Panc1 (cell line): ENCODE measurements at regions not wholly inside any gene's neighbourhood (a gene's known extent, or its start where the extent isn't known, plus 50 kb on each side); places are given as distances from the start of the nearest gene placed in this dataset.

Source experiments
- CTCF ChIP-seq: fragments of 450-650 bp; IDR thresholded peaks from 2 replicates; pipeline ENCODE4 v1.5.1; 2017; ENCODE audit warnings: mild to moderate bottlenecking
- POLR2AphosphoS5 ChIP-seq: IDR thresholded peaks from 2 replicates; pipeline ENCODE4 v1.6.1; 2012; ENCODE audit warnings: mild to moderate bottlenecking, low read depth, low read length, moderate library complexity
- SIN3A ChIP-seq: IDR thresholded peaks from 2 replicates; pipeline ENCODE4 v1.6.1; 2012; ENCODE audit warnings: low read depth, mild to moderate bottlenecking, low read length, moderate library complexity, borderline replicate concordance; ENCODE audit not compliant: insufficient read depth

GRCh38 chrX:26032111-26032912 lies 105.8 kb upstream of the MAGEB18 start:
- TF ChIP-seq CTCF: no peak
- no peak for TF ChIP-seq POLR2AphosphoS5
- TF ChIP-seq SIN3A: no peak
